ENCODE measurements at regions not wholly inside any gene's neighbourhood (a gene's known extent, or its start where the extent isn't known, plus 50 kb on each side); places are given as distances from the start of the nearest gene placed in this dataset.

- Histone ChIP-seq H3K27me3 (no peaks in the 10 kb centered on the region), H3K36me3 (no peaks in the 10 kb centered on the region), H3K9me3 (ENCODE audit: low read depth) (no peaks in the 10 kb centered on the region), H3K4me1 (ENCODE audit: low read depth) (no peaks in the 10 kb centered on the region), H3K27ac (no peak overlapping the region), H3K4me3 (no peak overlapping the region)
- DNase-seq (ENCODE audit: low read depth in 1 of 2, low spot score in 1 of 2), result no peak
- TF ChIP-seq CTCF (IDR thresholded peaks at IDR 0.05; ENCODE audit: low read depth, low read length), result no peak
These were observed 180.6 kb upstream of the CDH8 start for GRCh38 chr16:62216837-62217236.

- no peak for TF ChIP-seq CTCF (IDR thresholded peaks at IDR 0.05; ENCODE audit: low read depth, low read length)
- Histone ChIP-seq H3K27me3 (no peaks in the 10 kb centered on the region), H3K4me1 (ENCODE audit: low read depth) (no peaks in the 10 kb centered on the region), H3K9me3 (ENCODE audit: low read depth) (no peaks in the 10 kb centered on the region), H3K4me3 (no peak overlapping the region), H3K27ac (no peak overlapping the region), H3K36me3 (no peaks in the 10 kb centered on the region)
- DNase-seq (ENCODE audit: low read depth in 1 of 2, low spot score in 1 of 2), result no peak
These were observed 177.5 kb upstream of the CDH8 start for GRCh38 chr16:62213763-62214162.

- H3K36me3 ChIP-seq, result no peaks in the 10 kb centered on the region
- H3K4me3 ChIP-seq, result no peak overlapping the region
- no peak for DNase-seq (ENCODE audit: low read depth in 1 of 2, low spot score in 1 of 2)
- no peaks in the 10 kb centered on the region for H3K9me3 ChIP-seq (ENCODE audit: low read depth)
- no peak for TF ChIP-seq CTCF (IDR thresholded peaks at IDR 0.05; ENCODE audit: low read depth, low read length)
- H3K4me1 ChIP-seq (ENCODE audit: low read depth), result no peaks in the 10 kb centered on the region
- H3K27ac ChIP-seq, result no peak overlapping the region
- no peaks in the 10 kb centered on the region for H3K27me3 ChIP-seq
These were observed 172.7 kb upstream of the CDH8 start for GRCh38 chr16:62208934-62209333.

GRCh38 chr16:62205459-62205858, 169.2 kb upstream of the CDH8 start:
- Histone ChIP-seq H3K27ac (no peak overlapping the region), H3K4me3 (no peak overlapping the region), H3K36me3 (no peaks in the 10 kb centered on the region), H3K9me3 (ENCODE audit: low read depth) (no peaks in the 10 kb centered on the region), H3K4me1 (ENCODE audit: low read depth) (no peaks in the 10 kb centered on the region), H3K27me3 (no peaks in the 10 kb centered on the region)
- TF ChIP-seq CTCF (IDR thresholded peaks at IDR 0.05; ENCODE audit: low read depth, low read length), result no peak
- DNase-seq (ENCODE audit: low read depth in 1 of 2, low spot score in 1 of 2), result no peak

GRCh38 chr16:62201911-62202310, 165.7 kb upstream of the CDH8 start:
- no peaks in the 10 kb centered on the region for H3K36me3 ChIP-seq
- H3K27ac ChIP-seq, result no peak overlapping the region
- H3K9me3 ChIP-seq (ENCODE audit: low read depth), result no peaks in the 10 kb centered on the region
- DNase-seq (ENCODE audit: low read depth in 1 of 2, low spot score in 1 of 2), result no peak
- no peak overlapping the region for H3K4me3 ChIP-seq
- H3K27me3 ChIP-seq, result no peaks in the 10 kb centered on the region
- no peaks in the 10 kb centered on the region for H3K4me1 ChIP-seq (ENCODE audit: low read depth)
- no peak for TF ChIP-seq CTCF (IDR thresholded peaks at IDR 0.05; ENCODE audit: low read depth, low read length)

GRCh38 chr16:62194828-62195227, 158.6 kb upstream of the CDH8 start:
- no peak for TF ChIP-seq CTCF (IDR thresholded peaks at IDR 0.05; ENCODE audit: low read depth, low read length)
- Histone ChIP-seq H3K9me3 (ENCODE audit: low read depth) (no peaks in the 10 kb centered on the region), H3K27ac (no peak overlapping the region), H3K36me3 (no peaks in the 10 kb centered on the region), H3K27me3 (no peaks in the 10 kb centered on the region), H3K4me1 (ENCODE audit: low read depth) (no peaks in the 10 kb centered on the region), H3K4me3 (no peak overlapping the region)
- no peak for DNase-seq (ENCODE audit: low read depth in 1 of 2, low spot score in 1 of 2)

Measured in cardiac muscle cell (in vitro differentiated cells and primary cell).